Ishikawa (cell line): ENCODE measurements at regions not wholly inside any gene's neighbourhood (a gene's known extent, or its start where the extent isn't known, plus 50 kb on each side); places are given as distances from the start of the nearest gene placed in this dataset.

ENCODE experiments used
- EGR1 ChIP-seq: IDR thresholded peaks from 2 replicates; pipeline ENCODE4 v1.6.1; 2012
- EP300 ChIP-seq: IDR thresholded peaks from 2 replicates; pipeline ENCODE4 v1.6.1; 2012; ENCODE audit warnings: borderline replicate concordance
- FOXM1 ChIP-seq: IDR thresholded peaks from 2 replicates; pipeline ENCODE4 v1.6.1; 2012; ENCODE audit warnings: low read depth, borderline replicate concordance
- MAX ChIP-seq: IDR thresholded peaks from 2 replicates; pipeline ENCODE4 v1.6.1; 2012
- RAD21 ChIP-seq: IDR thresholded peaks from 2 replicates; pipeline ENCODE4 v1.6.1; 2012; ENCODE audit warnings: low read depth
- REST ChIP-seq: IDR thresholded peaks from 2 replicates; pipeline ENCODE4 v1.6.1; 2012; ENCODE audit warnings: low read depth, mild to moderate bottlenecking
- TAF1 ChIP-seq: IDR thresholded peaks from 2 replicates; pipeline ENCODE4 v1.6.1; 2012; ENCODE audit warnings: low read depth, mild to moderate bottlenecking
- TCF12 ChIP-seq: IDR thresholded peaks from 2 replicates; pipeline ENCODE4 v1.6.1; 2012; ENCODE audit warnings: low read depth
- TEAD4 ChIP-seq: IDR thresholded peaks from 2 replicates; pipeline ENCODE4 v1.6.1; 2012
- ZBTB7A ChIP-seq: IDR thresholded peaks from 2 replicates; pipeline ENCODE4 v1.6.1; 2012; ENCODE audit warnings: low read depth

GRCh38 chr3:27544372-27544865 is 60.2 kb upstream of the SLC4A7 start:
- TF ChIP-seq ZBTB7A (no peak), TAF1 (no peak), EGR1 (no peak), REST (no peak), TCF12 (no peak), EP300 (no peak), RAD21 (no peak), TEAD4 (peak; percentile 14; the same call in 1 of the 2 replicates), MAX (no peak), FOXM1 (no peak)
